D721Med (cell line): ENCODE measurements at regions not wholly inside any gene's neighbourhood (a gene's known extent, or its start where the extent isn't known, plus 50 kb on each side); places are given as distances from the start of the nearest gene placed in this dataset.

Experiments used
- DNase-seq: peaks from one replicate; pipeline ENCODE4 v3.0.0; 2011; ENCODE audit warnings: low spot score; ENCODE audit not compliant: insufficient read length
- FAIRE-seq: peaks from 2 replicates; lab custom pipeline; 2011; peaks lifted over from hg19 to GRCh38; lab: Jason Lieb, UNC
- TF ChIP-seq, protein P1 (sequence below): IDR thresholded peaks from 2 replicates; pipeline ENCODE4 v1.5.1; 2012; ENCODE audit warnings: mild to moderate bottlenecking, control low read depth; ENCODE audit not compliant: insufficient read depth; ENCODE audit errors: missing control alignments

DNA sequence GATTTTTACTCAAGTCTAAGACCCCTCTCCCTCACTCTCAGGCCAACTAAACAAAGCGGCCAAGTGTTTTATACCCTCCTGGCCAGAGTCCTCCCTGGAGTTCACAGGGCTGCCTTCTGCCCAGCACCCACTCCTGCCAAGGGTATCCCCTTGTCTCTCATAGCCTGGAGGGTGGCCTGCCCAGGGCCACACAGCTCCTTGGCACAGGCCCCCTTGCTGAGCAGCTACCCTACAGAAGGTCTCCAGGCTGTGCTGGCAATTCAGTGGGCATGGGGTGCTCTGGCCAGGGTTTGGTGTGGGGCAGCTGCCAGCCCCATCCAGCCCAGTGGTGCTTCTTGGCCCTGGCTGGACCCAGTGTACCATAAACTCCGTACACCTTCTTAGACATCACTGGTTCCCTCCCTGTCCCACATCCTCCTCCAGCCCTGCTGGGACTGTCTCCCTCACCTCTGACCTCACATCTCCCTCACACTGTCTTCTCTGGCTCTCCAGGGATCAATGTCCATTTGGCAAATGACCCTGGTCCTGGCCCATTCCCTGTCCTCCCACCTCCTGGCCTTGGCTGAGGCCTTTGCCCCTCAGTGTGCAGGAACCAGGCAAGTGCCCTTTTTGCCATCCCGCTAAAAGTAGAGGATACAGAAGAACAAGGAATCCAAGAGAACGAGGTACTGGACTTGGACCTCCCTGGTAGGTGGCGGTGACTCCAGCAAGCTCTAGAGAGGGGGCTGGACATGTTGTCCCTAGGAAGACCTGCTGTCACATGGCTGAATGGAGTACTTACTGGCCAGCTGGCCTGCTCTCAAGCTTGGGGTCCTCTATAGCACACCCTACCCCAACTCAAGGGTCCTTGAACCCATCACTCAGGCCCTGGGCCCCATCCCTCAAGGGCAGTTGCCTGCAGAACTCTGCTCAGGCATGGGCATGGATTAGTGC, 50.0 kb upstream of the TRPM1 start:
- DNase-seq = no peak
- FAIRE-seq = no peak
- TF ChIP-seq, protein P1, sequence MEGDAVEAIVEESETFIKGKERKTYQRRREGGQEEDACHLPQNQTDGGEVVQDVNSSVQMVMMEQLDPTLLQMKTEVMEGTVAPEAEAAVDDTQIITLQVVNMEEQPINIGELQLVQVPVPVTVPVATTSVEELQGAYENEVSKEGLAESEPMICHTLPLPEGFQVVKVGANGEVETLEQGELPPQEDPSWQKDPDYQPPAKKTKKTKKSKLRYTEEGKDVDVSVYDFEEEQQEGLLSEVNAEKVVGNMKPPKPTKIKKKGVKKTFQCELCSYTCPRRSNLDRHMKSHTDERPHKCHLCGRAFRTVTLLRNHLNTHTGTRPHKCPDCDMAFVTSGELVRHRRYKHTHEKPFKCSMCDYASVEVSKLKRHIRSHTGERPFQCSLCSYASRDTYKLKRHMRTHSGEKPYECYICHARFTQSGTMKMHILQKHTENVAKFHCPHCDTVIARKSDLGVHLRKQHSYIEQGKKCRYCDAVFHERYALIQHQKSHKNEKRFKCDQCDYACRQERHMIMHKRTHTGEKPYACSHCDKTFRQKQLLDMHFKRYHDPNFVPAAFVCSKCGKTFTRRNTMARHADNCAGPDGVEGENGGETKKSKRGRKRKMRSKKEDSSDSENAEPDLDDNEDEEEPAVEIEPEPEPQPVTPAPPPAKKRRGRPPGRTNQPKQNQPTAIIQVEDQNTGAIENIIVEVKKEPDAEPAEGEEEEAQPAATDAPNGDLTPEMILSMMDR = no peak

DNA sequence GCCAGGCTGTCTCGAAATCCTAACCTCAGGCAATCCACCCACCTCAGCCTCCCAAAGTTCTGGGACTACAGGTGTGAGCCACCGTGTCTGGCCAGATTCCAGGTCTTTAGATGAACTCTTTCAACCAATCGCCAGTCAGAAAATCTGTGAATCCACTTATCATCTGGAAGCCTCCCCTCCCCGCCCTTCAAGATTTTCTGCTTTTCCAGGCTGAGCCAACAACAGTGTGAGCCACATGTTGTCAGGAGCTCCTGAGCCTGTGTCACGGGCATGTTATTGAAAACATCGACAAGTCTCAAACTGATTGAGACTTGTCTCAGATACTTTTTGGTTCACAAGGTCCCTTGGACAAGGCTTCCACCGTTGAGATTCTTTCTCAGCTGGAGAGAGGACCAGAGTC, 52.0 kb upstream of the TRPM1 start:
- FAIRE-seq (no peak), DNase-seq (no peak)
- TF ChIP-seq, protein P1 = no peak

DNA sequence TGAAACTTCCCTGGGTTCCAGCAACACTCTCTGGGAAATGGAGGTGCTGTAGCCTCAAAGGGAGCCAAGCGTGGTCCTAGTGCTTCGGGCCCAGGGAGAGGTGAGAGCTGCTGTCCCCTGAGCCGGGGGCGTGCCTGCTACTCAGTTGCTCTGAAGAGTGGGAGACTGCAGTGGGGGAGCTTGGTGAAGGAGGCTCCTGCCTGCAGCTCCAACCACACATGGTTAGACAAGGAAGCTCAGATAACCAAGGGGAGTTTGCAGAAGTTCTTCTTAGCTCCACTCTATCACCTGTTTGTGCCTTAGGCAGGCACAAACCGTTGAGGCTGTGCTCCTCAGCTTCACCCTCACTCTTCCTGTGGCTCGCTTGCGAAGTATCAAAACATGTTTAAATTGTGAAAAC, 53.6 kb upstream of the TRPM1 start:
- FAIRE-seq (no peak), DNase-seq (no peak)
- TF ChIP-seq, protein P1 = no peak

DNA sequence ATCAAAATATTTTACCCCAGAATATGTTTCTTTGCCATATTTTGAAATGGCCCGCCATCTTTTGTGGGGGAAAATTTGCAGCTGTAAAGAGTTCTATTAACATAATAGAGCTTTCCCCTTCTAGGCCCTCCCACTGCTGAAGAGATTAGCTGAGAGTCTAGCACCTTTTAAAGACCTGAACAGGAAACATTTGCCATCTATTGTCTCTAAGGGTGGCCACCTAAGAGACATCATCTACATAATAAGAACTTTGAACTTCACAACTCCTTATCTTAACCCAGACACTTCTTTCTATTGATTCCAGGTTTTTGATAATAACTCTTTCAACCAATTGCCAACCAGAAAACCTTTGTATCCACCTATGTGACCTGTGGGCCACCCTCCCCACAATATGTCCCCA, 54.7 kb upstream of the TRPM1 start:
- DNase-seq (no peak), FAIRE-seq (no peak)
- TF ChIP-seq, protein P1 = no peak

DNA sequence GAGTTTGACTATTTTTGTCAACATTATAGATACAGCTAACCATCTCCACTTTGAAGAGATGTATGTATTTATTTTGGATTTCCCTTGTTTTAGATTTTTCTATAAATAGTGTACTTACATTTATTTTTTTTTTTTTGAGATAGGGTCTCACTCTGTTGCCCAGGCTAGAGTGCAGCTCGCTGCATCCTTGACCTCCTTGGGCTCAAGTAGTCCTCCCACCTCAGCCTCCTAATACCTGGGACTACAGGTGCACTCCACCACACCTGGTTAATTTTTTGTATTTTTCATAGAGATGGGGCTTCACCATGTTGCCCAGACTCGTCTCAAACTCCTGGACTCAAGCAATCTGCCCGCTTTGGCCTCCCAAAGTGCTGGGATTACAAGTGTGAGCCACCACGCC, 55.3 kb upstream of the TRPM1 start:
- DNase-seq (no peak), FAIRE-seq (no peak)
- TF ChIP-seq, protein P1 = no peak

DNA sequence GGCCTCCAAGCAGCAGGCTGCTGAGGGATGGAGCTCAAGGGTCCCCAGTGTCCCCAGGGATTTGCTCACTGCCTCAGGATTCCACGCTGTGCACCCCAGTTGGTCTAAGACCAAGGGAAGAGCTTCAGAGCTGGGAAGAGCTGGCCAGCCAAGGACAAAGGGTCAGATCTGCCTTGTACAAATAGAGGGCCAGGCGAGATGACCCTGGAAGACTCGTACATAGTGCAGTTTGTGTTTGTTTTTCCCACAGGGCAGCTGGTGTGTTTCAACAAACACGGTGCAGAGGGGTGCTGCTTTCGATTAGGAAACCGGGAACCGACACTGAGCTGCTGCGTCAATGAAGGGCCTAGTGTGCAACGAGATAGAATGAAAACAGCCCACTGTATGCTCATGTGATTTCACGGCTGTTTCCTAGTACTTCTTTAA, 56.1 kb upstream of the TRPM1 start:
- DNase-seq = no peak
- TF ChIP-seq, protein P1 = no peak
- no peak for FAIRE-seq
